Peyer's patch (tissue), 4 donors: ENCODE measurements at regions not wholly inside any gene's neighbourhood (a gene's known extent, or its start where the extent isn't known, plus 50 kb on each side); places are given as distances from the start of the nearest gene placed in this dataset.

Experiments used
- CTCF ChIP-seq, 6 experiments: fragments of 450-650 bp in 4 of 6; fragments of 200-600 bp in 2 of 6; sonication (generic) in 1 of 6; IDR thresholded peaks; one replicate each; pipeline ENCODE4 v1.5.1; 2017 to 2019; ENCODE audit warnings: antibody characterized with exemption in 6 of 6, mild to moderate bottlenecking in 3 of 6, moderate library complexity in 1 of 6
- POLR2A ChIP-seq, 2 donors: fragments of 450-650 bp; IDR thresholded peaks; one replicate each; pipeline ENCODE4 v1.5.1; 2017; ENCODE audit warnings: antibody characterized with exemption in 2 of 2, mild to moderate bottlenecking in 2 of 2, moderate library complexity in 2 of 2

- TF ChIP-seq CTCF (IDR thresholded peaks at IDR 0.05) (no peak), POLR2A (IDR thresholded peaks at IDR 0.05) (no peak)
Observed at GRCh38 chr5:174623018-174623417, 101.4 kb upstream of the MSX2 start.
